Neural progenitor cell (in vitro differentiated cells): ENCODE measurements at regions not wholly inside any gene's neighbourhood (a gene's known extent, or its start where the extent isn't known, plus 50 kb on each side); places are given as distances from the start of the nearest gene placed in this dataset.

ENCODE experiments used
- CTCF ChIP-seq: fragments of 200-600 bp; sonication (generic); IDR thresholded peaks from 2 replicates; pipeline ENCODE4 v1.5.1; 2017; ENCODE audit warnings: antibody characterized with exemption, mild to moderate bottlenecking
- EZH2 ChIP-seq: fragments of 200-600 bp; sonication (generic); IDR thresholded peaks from 2 replicates; pipeline ENCODE4 v1.6.1; 2017; ENCODE audit warnings: antibody characterized with exemption, mild to moderate bottlenecking, moderate library complexity
- EZH2phosphoT487 ChIP-seq: fragments of 200-600 bp; sonication (generic); IDR thresholded peaks from 2 replicates; pipeline ENCODE4 v1.6.1; 2017; ENCODE audit warnings: antibody characterized with exemption

GRCh38 chr13:112247471-112248405, 128.4 kb upstream of the SPACA7 start:
- TF ChIP-seq CTCF (no peak), EZH2 (no peak), EZH2phosphoT487 (no peak)
